ENCODE measurements at regions not wholly inside any gene's neighbourhood (a gene's known extent, or its start where the extent isn't known, plus 50 kb on each side); places are given as distances from the start of the nearest gene placed in this dataset.

DNA sequence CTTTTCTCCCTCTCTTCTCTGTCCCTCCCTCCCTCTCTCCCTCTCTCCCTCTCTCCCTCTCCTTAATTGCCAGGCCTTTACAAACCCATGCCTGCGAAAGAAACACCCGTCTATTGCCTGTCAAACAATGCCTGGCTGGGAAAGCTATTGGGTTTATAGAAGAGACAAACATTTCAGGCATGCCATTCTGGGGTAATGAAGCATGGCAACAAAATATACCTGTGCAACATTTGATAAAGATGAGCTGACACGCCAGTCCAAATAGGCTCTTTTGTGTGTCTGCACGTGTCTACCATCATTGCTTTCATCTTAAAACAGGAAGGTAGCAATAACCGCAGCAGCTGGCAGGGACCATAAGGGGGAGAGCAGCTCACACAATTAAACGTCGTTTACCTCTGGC, 282.1 kb downstream of the ZNF516 start:
- in situ Hi-C loops (cut with HindIII; ENCODE audit: low pct_ligation_motif_present, low pct_unique_long_range_greater_than_20kb, low sequenced_read_pairs) = no loop called here
- no peak for DNase-seq

- in situ Hi-C loops (cut with HindIII; ENCODE audit: low pct_ligation_motif_present, low pct_unique_long_range_greater_than_20kb, low sequenced_read_pairs) = no loop called here
- no peak for DNase-seq
Observed at GRCh38 chr18:76209597-76209996, 285.4 kb downstream of the ZNF516 start.

DNA sequence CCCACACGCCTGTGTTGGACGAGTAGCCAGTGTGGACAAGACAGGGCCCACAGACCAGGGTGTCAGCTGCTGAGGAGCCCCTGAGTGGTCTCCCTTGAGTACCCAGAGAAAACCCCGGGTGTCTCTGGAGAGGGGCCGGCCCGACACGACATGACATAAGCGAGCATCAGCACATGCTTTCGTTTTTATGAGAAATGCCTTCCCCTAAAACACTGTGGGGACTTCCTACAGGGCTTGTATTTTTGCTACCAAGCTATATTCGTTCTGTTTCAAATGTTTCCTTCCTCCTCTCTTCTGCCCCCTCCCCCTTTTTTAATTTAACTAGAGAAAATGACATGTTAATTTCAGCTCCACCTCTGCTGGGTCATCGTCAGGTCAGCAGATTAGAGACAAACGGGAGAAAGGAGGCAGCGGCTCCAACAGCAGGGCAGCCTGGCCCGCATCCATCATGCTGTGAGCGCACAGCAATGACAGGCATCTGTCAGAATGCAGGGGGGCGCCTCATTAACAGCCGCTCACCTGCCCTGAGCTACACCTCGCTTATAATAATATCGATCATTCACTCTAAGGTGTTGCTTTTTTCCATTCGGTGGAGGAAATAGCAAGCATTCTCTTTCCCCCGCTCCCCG, 286.2 kb downstream of the ZNF516 start:
- no peak for DNase-seq
- in situ Hi-C loops (cut with HindIII; ENCODE audit: low pct_ligation_motif_present, low pct_unique_long_range_greater_than_20kb, low sequenced_read_pairs) = no loop called here

DNA sequence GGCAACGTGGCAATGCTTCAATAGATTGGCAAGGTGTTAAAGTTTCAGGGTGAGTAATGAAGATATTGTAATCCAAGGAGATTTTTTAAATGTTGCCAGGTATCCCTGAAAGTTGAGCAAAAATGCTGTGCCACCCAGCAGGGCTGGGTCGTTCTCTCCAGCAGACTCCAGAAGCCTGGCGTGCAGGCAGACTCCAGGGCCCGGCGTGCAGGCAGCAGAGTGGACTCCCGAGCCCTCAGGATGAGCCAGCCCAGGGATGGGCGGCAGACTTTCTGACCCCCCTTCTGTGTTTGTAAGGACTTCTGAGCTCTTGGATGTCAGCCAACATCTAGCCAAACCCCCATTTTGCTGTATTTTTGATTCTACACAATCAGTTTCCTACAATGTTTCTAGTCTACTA, 289.1 kb downstream of the ZNF516 start:
- DNase-seq = no peak
- in situ Hi-C loops (cut with HindIII; ENCODE audit: low pct_ligation_motif_present, low pct_unique_long_range_greater_than_20kb, low sequenced_read_pairs) = no loop called here

DNA sequence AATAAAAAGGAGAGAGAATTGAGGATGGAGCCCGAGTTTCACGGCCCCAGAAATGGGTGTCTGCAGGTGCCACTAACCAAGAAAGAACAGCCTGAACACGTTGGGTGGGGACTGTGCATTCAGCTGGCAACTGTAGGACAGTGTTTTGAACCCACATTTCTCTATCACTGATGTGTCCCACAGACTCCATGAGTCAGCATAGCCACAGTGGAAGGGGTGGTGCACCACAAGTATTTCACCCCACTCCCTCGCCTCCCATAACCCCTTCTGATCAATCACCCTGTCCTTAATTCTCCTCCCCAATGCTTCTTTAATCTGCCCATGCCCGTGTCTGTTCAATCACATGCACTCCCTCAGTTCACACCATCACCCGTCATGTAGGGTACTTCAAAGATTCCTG, 291.5 kb downstream of the ZNF516 start:
- in situ Hi-C loops (cut with HindIII; ENCODE audit: low pct_ligation_motif_present, low pct_unique_long_range_greater_than_20kb, low sequenced_read_pairs) = no loop called here
- DNase-seq = no peak

DNA sequence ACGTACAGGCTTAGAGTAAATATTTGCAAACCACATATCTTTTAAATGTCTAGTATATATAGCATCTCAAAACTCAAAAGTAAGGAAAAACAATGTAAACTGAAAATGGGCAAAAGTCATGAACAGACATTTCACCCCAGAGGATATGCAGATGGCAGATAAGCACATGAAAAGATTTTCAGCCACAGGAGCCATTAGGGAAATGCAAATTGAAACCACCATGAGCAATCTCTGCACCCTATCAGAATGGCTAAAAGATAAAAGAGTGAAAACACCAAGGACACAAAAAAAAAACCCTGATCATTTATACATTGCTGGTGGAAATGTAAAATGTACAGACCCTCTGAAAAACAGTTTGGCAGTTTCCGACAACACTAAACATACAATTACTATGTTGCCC, 292.7 kb downstream of the ZNF516 start:
- in situ Hi-C loops (cut with HindIII; ENCODE audit: low pct_ligation_motif_present, low pct_unique_long_range_greater_than_20kb, low sequenced_read_pairs) = no loop called here
- no peak for DNase-seq

GRCh38 chr18:76195601-76196000, 299.4 kb downstream of the ZNF516 start:
- in situ Hi-C loops (cut with HindIII; ENCODE audit: low pct_ligation_motif_present, low pct_unique_long_range_greater_than_20kb, low sequenced_read_pairs) = no loop called here
- no peak for DNase-seq

GRCh38 chr18:76188097-76188496, 306.9 kb downstream of the ZNF516 start:
- no peak for DNase-seq
- in situ Hi-C loops (cut with HindIII; ENCODE audit: low pct_ligation_motif_present, low pct_unique_long_range_greater_than_20kb, low sequenced_read_pairs) = no loop called here

DNA sequence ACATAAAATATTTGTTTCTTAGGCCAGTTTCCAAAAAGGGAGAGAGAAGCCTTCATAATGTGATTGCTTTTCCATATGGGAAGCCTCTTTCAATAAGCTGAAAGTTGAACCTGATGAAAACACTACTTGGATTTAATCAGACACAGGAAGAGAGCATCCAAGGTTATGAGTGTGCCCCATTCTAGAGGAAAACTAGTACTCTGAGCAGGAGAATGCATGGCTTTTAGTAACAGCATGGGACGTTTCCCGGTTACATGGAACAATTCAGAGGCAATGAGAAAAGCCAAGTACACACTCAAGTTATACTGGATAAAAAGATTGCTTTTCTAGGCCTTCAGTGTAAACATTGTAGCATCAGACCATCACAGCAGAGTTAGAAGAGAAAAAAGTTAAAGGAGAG, 315.8 kb downstream of the ZNF516 start:
- in situ Hi-C loops (cut with HindIII; ENCODE audit: low pct_ligation_motif_present, low pct_unique_long_range_greater_than_20kb, low sequenced_read_pairs) = no loop called here

DNA sequence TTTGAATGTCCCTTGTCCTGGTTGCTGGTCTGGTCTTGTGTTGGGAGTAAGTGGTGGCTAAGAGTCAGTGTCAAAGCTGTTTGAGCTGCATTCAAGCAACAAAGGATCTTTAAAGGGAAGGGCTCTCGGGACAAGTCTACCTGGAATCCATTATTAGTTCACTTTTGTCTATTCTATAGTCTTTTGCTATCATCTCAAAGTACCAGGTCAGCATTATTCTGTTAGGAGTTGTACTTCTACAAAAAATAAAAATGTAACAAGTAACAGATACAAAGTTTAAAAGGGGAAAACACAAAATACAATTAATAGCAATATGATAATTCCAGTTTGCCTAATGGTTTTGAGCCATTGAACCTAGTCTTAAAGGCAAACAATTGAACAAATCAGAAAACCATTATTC, 317.9 kb downstream of the ZNF516 start:
- DNase-seq = no peak
- in situ Hi-C loops (cut with HindIII; ENCODE audit: low pct_ligation_motif_present, low pct_unique_long_range_greater_than_20kb, low sequenced_read_pairs) = no loop called here

More for the DNA sequence above, 315.8 kb downstream of the ZNF516 start:
- no peak for DNase-seq

DNA sequence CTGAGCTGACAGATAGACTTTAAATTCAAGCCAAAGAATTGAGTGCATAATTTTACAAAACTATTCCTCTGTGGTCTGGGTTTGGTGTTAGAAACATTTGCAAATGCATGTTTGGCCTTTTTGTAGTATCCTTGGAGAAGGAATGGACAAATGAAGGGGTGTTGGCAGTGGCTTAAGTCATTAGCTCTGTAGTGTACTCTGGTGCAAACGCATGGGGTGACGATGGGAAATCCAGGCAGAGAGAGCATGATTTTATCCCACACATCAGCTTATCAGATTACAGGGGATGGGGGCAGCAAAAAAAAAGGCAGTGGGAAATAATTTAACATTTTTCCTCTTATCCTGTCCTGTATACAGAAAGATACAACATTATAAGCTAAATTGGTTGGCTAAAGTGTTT, 320.6 kb downstream of the ZNF516 start:
- in situ Hi-C loops (cut with HindIII; ENCODE audit: low pct_ligation_motif_present, low pct_unique_long_range_greater_than_20kb, low sequenced_read_pairs) = no loop called here
- DNase-seq = no peak

- in situ Hi-C loops (cut with HindIII; ENCODE audit: low pct_ligation_motif_present, low pct_unique_long_range_greater_than_20kb, low sequenced_read_pairs) = no loop called here
- DNase-seq = no peak
Observed at GRCh38 chr18:76169733-76170132, 325.3 kb downstream of the ZNF516 start.

DNA sequence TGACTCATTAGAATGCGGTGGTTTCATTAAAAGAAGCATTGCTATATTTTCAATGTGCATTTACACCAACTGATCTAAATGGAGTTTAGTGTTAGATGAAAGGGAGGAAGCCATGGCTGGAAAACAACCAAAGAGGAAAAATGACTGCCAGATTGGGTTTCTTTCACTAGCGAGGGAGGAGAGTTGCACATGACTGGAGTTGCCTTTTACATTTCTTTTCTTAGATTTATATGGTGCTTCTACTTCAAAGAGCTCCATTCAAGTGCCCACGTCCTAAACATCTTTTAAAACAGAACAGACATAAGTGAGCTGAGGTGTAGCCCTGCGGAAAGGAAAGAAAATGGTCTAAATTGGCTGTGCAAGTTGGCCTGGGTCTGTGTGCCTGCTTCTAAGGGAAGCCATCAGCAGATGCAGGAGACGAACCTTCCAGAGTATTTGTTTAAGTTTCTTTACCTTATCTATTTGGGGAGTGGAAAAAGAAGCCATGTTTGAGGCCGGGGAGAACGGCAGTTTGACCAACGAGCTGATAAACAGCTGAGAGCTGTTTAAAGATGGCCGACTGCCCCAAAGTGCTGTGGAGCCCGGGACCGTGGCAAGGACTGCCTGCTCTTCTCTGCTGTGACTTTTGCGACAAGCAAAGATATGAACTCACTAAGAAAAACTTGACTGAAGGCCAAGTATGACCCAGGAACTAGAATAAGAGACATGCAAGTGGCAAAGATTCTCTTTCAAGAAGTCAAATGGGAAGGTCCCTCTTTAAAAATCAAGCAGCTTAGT, 327.0 kb downstream of the ZNF516 start:
- in situ Hi-C loops (cut with HindIII; ENCODE audit: low pct_ligation_motif_present, low pct_unique_long_range_greater_than_20kb, low sequenced_read_pairs) = no loop called here
- DNase-seq = no peak

- no peak for DNase-seq
- in situ Hi-C loops (cut with HindIII; ENCODE audit: low pct_ligation_motif_present, low pct_unique_long_range_greater_than_20kb, low sequenced_read_pairs) = no loop called here
Observed at GRCh38 chr18:76167410-76167809, 327.6 kb downstream of the ZNF516 start.

DNA sequence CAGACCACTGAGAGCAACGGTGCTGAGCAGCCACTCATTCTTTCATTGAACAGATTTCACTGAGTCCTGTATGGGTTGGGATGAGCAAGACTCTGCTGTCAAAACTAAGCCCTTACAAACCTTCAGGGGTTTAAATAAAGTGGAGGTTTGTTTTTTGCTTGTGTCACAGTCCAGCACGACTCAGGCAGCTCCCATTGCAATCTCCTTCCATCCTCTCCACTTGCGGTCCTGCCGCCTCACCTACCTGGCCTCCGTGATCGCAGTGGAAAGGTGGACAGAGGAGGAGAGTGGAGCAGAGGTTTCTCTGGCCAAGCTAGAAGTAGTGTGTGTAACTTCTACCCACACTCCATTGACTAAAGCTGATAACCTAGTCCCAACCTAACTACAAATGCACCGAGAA, 332.2 kb downstream of the ZNF516 start:
- in situ Hi-C loops (cut with HindIII; ENCODE audit: low pct_ligation_motif_present, low pct_unique_long_range_greater_than_20kb, low sequenced_read_pairs) = no loop called here
- DNase-seq = no peak

DNA sequence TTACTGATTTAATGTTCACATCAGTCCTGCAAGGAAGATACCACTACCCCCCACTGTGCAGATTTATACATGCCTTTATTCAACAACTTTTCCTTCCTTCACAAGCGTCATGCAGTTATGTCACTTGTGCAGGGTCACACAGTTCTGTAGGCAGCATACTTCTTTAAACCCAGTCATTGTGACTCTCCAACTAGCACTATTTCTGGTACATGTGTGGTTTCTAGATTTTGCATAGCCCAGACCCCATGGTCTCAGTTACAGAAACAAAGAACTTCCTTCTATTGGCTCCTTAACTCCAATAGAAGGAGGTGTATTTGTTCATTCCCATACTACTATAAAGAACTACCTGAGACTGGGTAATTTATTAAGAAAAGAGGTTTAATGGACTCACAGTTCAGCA, 333.1 kb downstream of the ZNF516 start:
- in situ Hi-C loops (cut with HindIII; ENCODE audit: low pct_ligation_motif_present, low pct_unique_long_range_greater_than_20kb, low sequenced_read_pairs) = no loop called here
- no peak for DNase-seq

DNA sequence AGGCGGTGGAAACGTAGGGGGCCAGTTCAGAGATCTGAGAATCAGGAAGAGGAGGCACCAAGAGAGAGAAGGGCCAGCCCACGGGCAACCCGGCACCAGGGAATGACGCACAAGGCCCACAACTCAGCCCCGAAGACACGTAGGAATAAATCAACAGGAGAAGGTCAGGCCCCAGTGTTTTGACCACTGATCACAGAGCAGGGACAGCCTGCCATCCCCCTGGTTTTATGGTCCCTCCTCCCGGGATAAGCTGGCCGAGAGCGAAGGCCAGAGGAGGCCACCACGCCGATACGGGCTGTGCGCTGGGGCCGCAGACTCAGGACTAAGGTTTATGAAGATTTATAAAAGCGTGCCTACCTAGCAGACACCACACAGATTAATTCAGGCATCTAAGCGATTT, 341.4 kb downstream of the ZNF516 start:
- no peak for DNase-seq
- in situ Hi-C loops (cut with HindIII; ENCODE audit: low pct_ligation_motif_present, low pct_unique_long_range_greater_than_20kb, low sequenced_read_pairs) = no loop called here

DNA sequence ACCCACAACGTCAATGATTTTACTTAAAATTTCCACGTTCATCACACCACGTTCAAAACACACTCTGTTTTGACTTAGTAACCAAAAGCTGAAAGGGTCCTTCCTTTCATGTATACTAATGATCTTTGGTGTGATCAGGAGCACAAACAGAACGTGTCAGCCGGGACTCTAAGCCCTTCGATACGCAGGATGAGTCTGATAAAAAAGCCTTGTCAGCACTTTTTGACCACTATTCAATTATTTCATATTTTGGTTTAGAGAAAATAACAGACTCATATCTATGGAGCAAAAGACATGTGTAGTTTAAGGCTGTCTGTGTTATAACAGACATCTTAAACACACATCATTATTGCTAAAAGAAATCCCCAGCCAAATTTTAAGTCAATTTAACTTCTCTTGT, 345.3 kb downstream of the ZNF516 start:
- in situ Hi-C loops (cut with HindIII; ENCODE audit: low pct_ligation_motif_present, low pct_unique_long_range_greater_than_20kb, low sequenced_read_pairs) = no loop called here
- DNase-seq = no peak

DNA sequence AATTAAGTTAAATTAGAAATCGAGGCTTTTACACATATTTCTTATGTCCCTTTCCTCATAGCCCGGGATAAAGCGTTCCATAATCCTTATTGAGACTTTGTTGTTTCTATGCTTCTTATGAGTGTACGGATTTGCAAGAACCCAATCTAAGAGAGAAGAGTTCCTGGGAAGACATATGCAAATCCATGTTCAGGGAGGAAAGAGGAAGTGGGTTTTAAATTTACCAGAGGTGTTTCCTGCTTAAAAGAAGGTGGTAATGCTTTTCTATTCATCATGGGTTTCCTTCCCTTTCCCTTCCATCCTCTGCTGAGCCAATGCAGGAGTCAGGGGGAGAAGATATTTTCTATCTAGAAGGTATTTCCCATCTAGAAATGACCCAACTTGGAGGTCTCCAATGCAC, 345.8 kb downstream of the ZNF516 start:
- DNase-seq = no peak
- in situ Hi-C loops (cut with HindIII; ENCODE audit: low pct_ligation_motif_present, low pct_unique_long_range_greater_than_20kb, low sequenced_read_pairs) = no loop called here

Measured in ACHN (cell line).